Caco-2 (cell line): ENCODE measurements at regions not wholly inside any gene's neighbourhood (a gene's known extent, or its start where the extent isn't known, plus 50 kb on each side); places are given as distances from the start of the nearest gene placed in this dataset.

ENCODE experiments used
- BruUV-seq: library from RNA; stranded (reverse); fragments of 400-500 nt; replicated peaks from 2 replicates; lab custom pipeline; 2021; lab: Mats Ljungman, UMichigan
- CTCF ChIA-PET: fragments of 300-600 bp; sonication (Branson Sonifier 250); formaldehyde crosslinking; loops from one replicate; lab custom pipeline; 2022; ENCODE audit warnings: antibody characterized with exemption; lab: Charles Lee
- POLR2A ChIA-PET: fragments of 300-600 bp; sonication (Branson Sonifier 250); formaldehyde crosslinking; loops from one replicate; lab custom pipeline; 2022; ENCODE audit warnings: antibody characterized with exemption; lab: Charles Lee
- DNase-seq, 2 experiments: peaks; one replicate each; pipeline versions ENCODE4 v3.0.0 to v3.0.0-alpha.2; 2020 to 2022
- H3K27me3 ChIP-seq: replicated peaks from 2 replicates; pipeline ENCODE4 v1.6.0; 2011; ENCODE audit warnings: low read length; ENCODE audit not compliant: control insufficient read depth, insufficient read depth
- H3K36me3 ChIP-seq: 2 replicates; pipeline ENCODE4 v1.5.1; 2011; ENCODE audit warnings: low read length; ENCODE audit not compliant: control insufficient read depth, insufficient read depth
- H3K4me1 ChIP-seq: fragments of 250-450 bp; sonication (Bioruptor Pico); 2 replicates; pipeline ENCODE4 v1.5.1; 2020; ENCODE audit warnings: mild to moderate bottlenecking
- H3K4me3 ChIP-seq: 2 replicates; pipeline ENCODE4 v1.5.1; 2011; ENCODE audit warnings: low read depth, mild to moderate bottlenecking, control low read depth, low read length
- H3K9me3 ChIP-seq: fragments of 250-450 bp; sonication (Bioruptor Pico); 2 replicates; pipeline ENCODE4 v1.5.1; 2020; ENCODE audit warnings: mild to moderate bottlenecking, moderate library complexity
- H3K27ac Mint-ChIP-seq: one replicate; pipeline ENCODE4 v1.8.0; 2022; ENCODE audit warnings: mixed read lengths; ENCODE audit not compliant: unreplicated experiment
- H3K27me3 Mint-ChIP-seq: one replicate; pipeline ENCODE4 v1.8.0; 2022; ENCODE audit warnings: mixed read lengths; ENCODE audit not compliant: insufficient read depth, unreplicated experiment
- H3K36me3 Mint-ChIP-seq: one replicate; pipeline ENCODE4 v1.8.0; 2022; ENCODE audit warnings: mild to moderate bottlenecking, mixed read lengths; ENCODE audit not compliant: insufficient read depth, unreplicated experiment
- H3K4me1 Mint-ChIP-seq: one replicate; pipeline ENCODE4 v1.8.0; 2022; ENCODE audit warnings: low read depth, mixed read lengths; ENCODE audit not compliant: unreplicated experiment
- H3K4me3 Mint-ChIP-seq: one replicate; pipeline ENCODE4 v1.8.0; 2022; ENCODE audit warnings: mild to moderate bottlenecking, moderate library complexity, mixed read lengths; ENCODE audit not compliant: unreplicated experiment
- H3K9me3 Mint-ChIP-seq: one replicate; pipeline ENCODE4 v1.8.0; 2022; ENCODE audit warnings: mixed read lengths; ENCODE audit not compliant: unreplicated experiment
- CTCF ChIP-seq, 2 experiments: fragments of 200-600 bp in 1 of 2; IDR thresholded peaks; 1 replicate in 1 of 2; 2 replicates in 1 of 2; pipeline versions ENCODE4 v1.5.1 to v1.8.0; 2011 to 2022; ENCODE audit warnings: antibody characterized with exemption in 1 of 2, control low read depth in 1 of 2, inconsistent platforms in 1 of 2, low read depth in 1 of 2, low read length in 1 of 2, mild to moderate bottlenecking in 1 of 2, moderate library complexity in 1 of 2; ENCODE audit not compliant: insufficient read depth in 1 of 2, severe bottlenecking in 1 of 2, unreplicated experiment in 1 of 2
- intact Hi-C: fragments of 100-400 bp; cut with micrococcal nuclease; formaldehyde crosslinking; loops from one replicate; pipeline ENCODE4 v1.10.0; 2022; ENCODE audit not compliant: unreplicated experiment

- Histone ChIP-seq H3K4me1 (no peaks in the 10 kb centered on the region), H3K27me3 (no peaks in the 10 kb centered on the region), H3K36me3 (no peaks in the 10 kb centered on the region), H3K4me3 (no peak overlapping the region), H3K9me3 (no peaks in the 10 kb centered on the region)
- Mint-ChIP-seq H3K27ac (no peak overlapping the region), H3K27me3 (peaks cover 4% of the 10 kb centered on the region), H3K4me3 (no peak overlapping the region), H3K4me1 (no peaks in the 10 kb centered on the region), H3K9me3 (peaks cover 9% of the 10 kb centered on the region), H3K36me3 (no peaks in the 10 kb centered on the region)
- no TSS peak for BruUV-seq
- TF ChIP-seq CTCF (IDR thresholded peaks at IDR 0.05; ENCODE audit: insufficient read depth in 1 of 2, low read depth in 1 of 2, low read length in 1 of 2, severe bottlenecking in 1 of 2, unreplicated experiment in 1 of 2) = no peak
- ChIA-PET CTCF (no interaction called here), POLR2A (no interaction called here)
- DNase-seq = no peak
- intact Hi-C loops = no loop called here
These were observed 361.7 kb downstream of the PRDM2 start for GRCh38 chr1:14061722-14062121.

GRCh38 chr1:14062669-14063068, 362.7 kb downstream of the PRDM2 start:
- no TSS peak for BruUV-seq
- ChIA-PET POLR2A (no interaction called here), CTCF (no interaction called here)
- Mint-ChIP-seq H3K4me1 (no peaks in the 10 kb centered on the region), H3K27me3 (peaks cover 4% of the 10 kb centered on the region), H3K36me3 (no peaks in the 10 kb centered on the region), H3K4me3 (no peak overlapping the region), H3K9me3 (peaks cover 9% of the 10 kb centered on the region), H3K27ac (no peak overlapping the region)
- Histone ChIP-seq H3K4me3 (no peak overlapping the region), H3K27me3 (no peaks in the 10 kb centered on the region), H3K4me1 (no peaks in the 10 kb centered on the region), H3K9me3 (no peaks in the 10 kb centered on the region), H3K36me3 (no peaks in the 10 kb centered on the region)
- no peak for TF ChIP-seq CTCF (IDR thresholded peaks at IDR 0.05; ENCODE audit: insufficient read depth in 1 of 2, low read depth in 1 of 2, low read length in 1 of 2, severe bottlenecking in 1 of 2, unreplicated experiment in 1 of 2)
- intact Hi-C loops = no loop called here
- no peak for DNase-seq

DNA sequence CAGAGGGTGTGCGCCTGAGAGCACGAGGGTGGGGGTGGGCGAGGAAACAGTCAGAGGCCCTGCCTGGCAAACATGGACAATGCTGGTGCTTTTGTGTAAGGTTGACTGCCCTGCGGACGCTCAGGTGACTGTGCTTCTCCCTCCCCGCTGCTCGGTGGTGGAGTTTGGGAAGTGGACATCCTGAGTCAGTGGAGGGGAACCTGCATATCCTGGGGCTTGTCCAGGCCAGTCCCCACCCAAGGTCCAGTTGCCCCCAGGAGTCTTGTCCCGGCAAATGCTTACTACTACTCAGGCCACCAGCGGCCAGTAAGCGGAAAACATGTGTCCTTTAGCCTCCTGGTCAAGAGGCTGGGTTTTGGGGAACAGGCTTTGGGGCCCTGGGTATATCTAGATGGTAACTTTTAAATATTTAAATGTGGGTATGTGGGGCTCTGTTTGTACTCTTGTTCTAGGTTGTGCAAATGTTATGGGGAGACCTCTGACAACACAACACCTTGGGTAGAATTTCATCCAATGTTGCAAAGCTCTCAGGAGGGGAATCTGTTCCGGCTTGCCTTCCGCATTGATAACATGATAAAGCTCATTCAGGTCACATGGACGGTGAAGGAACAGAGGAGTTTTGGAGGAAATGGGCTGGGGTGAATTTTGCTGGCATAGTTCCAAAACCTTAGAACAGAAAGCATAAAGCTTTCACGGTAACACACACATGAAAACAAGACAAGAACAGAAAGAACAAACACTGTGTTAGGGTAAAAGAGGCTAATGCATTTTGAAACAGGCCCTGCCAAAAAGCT, 364.9 kb downstream of the PRDM2 start:
- Histone ChIP-seq H3K4me1 (no peaks in the 10 kb centered on the region), H3K36me3 (no peaks in the 10 kb centered on the region), H3K27me3 (no peaks in the 10 kb centered on the region), H3K4me3 (no peak overlapping the region), H3K9me3 (no peaks in the 10 kb centered on the region)
- no peaks in the 10 kb centered on the region for H3K36me3 Mint-ChIP-seq
- intact Hi-C loops = no loop called here
- TF ChIP-seq CTCF (IDR thresholded peaks at IDR 0.05; ENCODE audit: insufficient read depth in 1 of 2, low read depth in 1 of 2, low read length in 1 of 2, severe bottlenecking in 1 of 2, unreplicated experiment in 1 of 2) = no peak
- ChIA-PET CTCF (no interaction called here), POLR2A (no interaction called here)
- no peaks in the 10 kb centered on the region for H3K4me1 Mint-ChIP-seq
- H3K4me3 Mint-ChIP-seq = no peak overlapping the region
- H3K9me3 Mint-ChIP-seq = no peaks in the 10 kb centered on the region
- no TSS peak for BruUV-seq
- no peak for DNase-seq
- H3K27ac Mint-ChIP-seq = no peak overlapping the region
- H3K27me3 Mint-ChIP-seq = peaks cover 4% of the 10 kb centered on the region
